Heart right ventricle (tissue), 16 donors: ENCODE measurements at regions not wholly inside any gene's neighbourhood (a gene's known extent, or its start where the extent isn't known, plus 50 kb on each side); places are given as distances from the start of the nearest gene placed in this dataset.

Experiments used
- ATAC-seq, 8 donors: fragments of 200-7000 bp; cut with Tn5 transposase; one replicate each; pipeline ENCODE4 v1.9.1; 2020; ENCODE audit warnings: mild to moderate bottlenecking in 8 of 8, moderate library complexity in 8 of 8, moderate number of reproducible peaks in 1 of 8
- DNase-seq, 2 donors: peaks; one replicate each; pipeline ENCODE4 v3.0.0-alpha.2; 2020
- H3K27ac ChIP-seq, 10 donors: fragments of 200-600 bp; sonication (generic) in 2 of 10; one replicate each; pipeline versions ENCODE4 v1.5.0 to v1.8.0; 2020 to 2022; ENCODE audit warnings: mild to moderate bottlenecking in 3 of 10
- H3K27me3 ChIP-seq, 7 donors: fragments of 200-600 bp; one replicate each; pipeline ENCODE4 v1.8.0; 2021 to 2022; ENCODE audit warnings: mild to moderate bottlenecking in 2 of 7
- H3K36me3 ChIP-seq, 9 donors: fragments of 200-600 bp; sonication (generic) in 1 of 9; one replicate each; pipeline versions ENCODE4 v1.5.0 to v1.8.0; 2020 to 2022; ENCODE audit warnings: mild to moderate bottlenecking in 2 of 9
- H3K4me1 ChIP-seq, 9 donors: fragments of 200-600 bp; sonication (generic) in 1 of 9; one replicate each; pipeline versions ENCODE4 v1.5.0 to v1.8.0; 2020 to 2022; ENCODE audit warnings: mild to moderate bottlenecking in 4 of 9
- H3K4me3 ChIP-seq, 10 donors: fragments of 200-600 bp; sonication (generic) in 2 of 10; one replicate each; pipeline versions ENCODE4 v1.5.0 to v1.8.0; 2020 to 2022; ENCODE audit warnings: mild to moderate bottlenecking in 7 of 10, moderate library complexity in 2 of 10
- H3K9me3 ChIP-seq, 11 donors: fragments of 200-600 bp in 10 of 11; sonication (generic) in 2 of 11; one replicate each; pipeline versions ENCODE4 v1.5.0 to v1.8.0; 2013 to 2022; ENCODE audit warnings: mild to moderate bottlenecking in 2 of 11, control low read depth in 1 of 11, moderate library complexity in 1 of 11
- WGBS, 2 donors: extraction: QIAGEN DNeasy Blood & Tissue Kit; methylation state at CpG; one replicate each; pipeline ENCODE4 v1.1.7; 2013; ENCODE audit warnings: inconsistent platforms in 1 of 2; 5-methylcytosine and 5-hydroxymethylcytosine counted together
- intact Hi-C, 10 donors: fragments of 100-400 bp; cut with DNase I; formaldehyde crosslinking; loops; one replicate each; pipeline versions ENCODE4 v1.11.1 to v1.14.2; 2022
- TF ChIP-seq, protein P1 (sequence below), 9 donors: fragments of 200-600 bp; sonication (generic) in 2 of 9; IDR thresholded peaks; one replicate each; pipeline versions ENCODE4 v1.5.0 to v1.8.0; 2021 to 2022; ENCODE audit warnings: antibody characterized with exemption in 9 of 9, mild to moderate bottlenecking in 5 of 9, moderate library complexity in 1 of 9
- donor health status: Arrhythmogenic right ventricular cardiomyopathy.
- donor health status: ischemic (EF 13 %, LVEDD 7.1; RV severe dilation, severe dysfunction).
- donor health status: healthy with polysubstance abuse.
- donor health status: DM: no; HTN: yes; CAD: no.
- donor health status: DM: no; HTN: no; CAD: no.
- donor health status: ischemic (EF 25% LVEDD 6.9; RV normal size, moderate dysfunction).
- donor health status: ischemic (EF 25% LVEDD 5.7; RV mildly dilated, moderate dysfunction).
- donor health status: healthy.
- donor health status: DM: yes; HTN: yes; CAD: no.
- donor health status: Ischemic cardiomyopathy.
- donor health status: ischemic (EF 35%, LVEDD 5.7; RV mildly dilated, moderate dysfunction).
- donor health status: nonischemic (EF 11% LVEDD 7.7; RV severe dilation, severe dysfunction).
- donor health status: DM: yes; HTN: yes; CAD: no.
- donor health status: PGD.
- donor health status: ischemic (EF 29% LVEDD 5.4; RV normal size, mild dysfunction).
- donor health status: nonischemic (EF 23%, LVEDD 6.1; RV moderate dilation, normal function).

DNA sequence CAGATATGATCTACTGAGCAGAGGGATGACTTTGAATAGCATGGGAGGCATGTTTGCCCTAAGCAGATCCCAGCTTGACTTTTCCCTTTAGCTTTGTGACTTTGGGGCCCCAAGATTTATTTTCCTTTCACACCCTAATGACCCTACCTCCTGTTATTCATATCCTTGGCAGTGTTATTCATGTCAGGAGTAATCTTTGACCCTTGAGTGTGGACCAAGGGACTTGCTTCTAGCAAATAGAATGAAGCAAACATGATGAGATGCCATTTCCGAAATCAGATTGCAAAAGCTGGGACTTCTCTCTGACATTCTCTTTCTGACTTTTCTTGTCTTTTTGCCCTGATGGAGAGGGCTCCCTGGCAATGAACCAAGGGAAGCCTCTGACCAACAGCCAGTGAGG lies 415.4 kb upstream of the PROK2 start:
- Histone ChIP-seq H3K4me1 (no peaks in the 10 kb centered on the region), H3K9me3 (peaks cover 0 to 13% (median 5%) of the 10 kb centered on the region in 11 donors), H3K36me3 (no peaks in the 10 kb centered on the region), H3K27me3 (peaks cover 0 to 11% (median 0%) of the 10 kb centered on the region in 7 donors), H3K27ac (no peak overlapping the region), H3K4me3 (no peak overlapping the region)
- 93 to 94% methylated on average over 1 of the region's 1 CpG for WGBS, 2 donors
- DNase-seq (no peak), ATAC-seq (no peak)
- intact Hi-C loops: no loop called here
- TF ChIP-seq, protein P1, sequence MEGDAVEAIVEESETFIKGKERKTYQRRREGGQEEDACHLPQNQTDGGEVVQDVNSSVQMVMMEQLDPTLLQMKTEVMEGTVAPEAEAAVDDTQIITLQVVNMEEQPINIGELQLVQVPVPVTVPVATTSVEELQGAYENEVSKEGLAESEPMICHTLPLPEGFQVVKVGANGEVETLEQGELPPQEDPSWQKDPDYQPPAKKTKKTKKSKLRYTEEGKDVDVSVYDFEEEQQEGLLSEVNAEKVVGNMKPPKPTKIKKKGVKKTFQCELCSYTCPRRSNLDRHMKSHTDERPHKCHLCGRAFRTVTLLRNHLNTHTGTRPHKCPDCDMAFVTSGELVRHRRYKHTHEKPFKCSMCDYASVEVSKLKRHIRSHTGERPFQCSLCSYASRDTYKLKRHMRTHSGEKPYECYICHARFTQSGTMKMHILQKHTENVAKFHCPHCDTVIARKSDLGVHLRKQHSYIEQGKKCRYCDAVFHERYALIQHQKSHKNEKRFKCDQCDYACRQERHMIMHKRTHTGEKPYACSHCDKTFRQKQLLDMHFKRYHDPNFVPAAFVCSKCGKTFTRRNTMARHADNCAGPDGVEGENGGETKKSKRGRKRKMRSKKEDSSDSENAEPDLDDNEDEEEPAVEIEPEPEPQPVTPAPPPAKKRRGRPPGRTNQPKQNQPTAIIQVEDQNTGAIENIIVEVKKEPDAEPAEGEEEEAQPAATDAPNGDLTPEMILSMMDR (IDR thresholded peaks at IDR 0.05): no peak

DNA sequence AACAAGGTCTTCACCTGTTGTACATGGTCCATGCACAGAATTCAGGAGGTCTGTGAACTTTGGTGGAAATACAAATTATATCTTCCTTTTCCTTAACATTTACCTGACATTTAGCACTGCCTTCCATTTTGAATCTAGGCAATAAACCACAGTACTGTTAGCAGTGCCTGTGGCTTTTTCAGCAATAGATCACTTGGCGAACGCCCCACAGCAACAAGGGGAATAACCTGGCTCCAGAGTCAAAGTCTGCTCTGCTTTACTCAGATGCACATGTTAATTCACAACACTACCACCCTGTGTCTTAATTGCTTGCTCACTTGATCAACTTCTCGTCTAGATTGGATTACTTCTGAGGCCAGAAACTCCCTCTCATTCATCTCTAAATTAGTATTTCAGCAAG lies 414.6 kb upstream of the PROK2 start:
- peaks cover 0 to 13% (median 5%) of the 10 kb centered on the region in 11 donors for H3K9me3 ChIP-seq
- intact Hi-C loops: no loop called here
- H3K4me1 ChIP-seq: no peaks in the 10 kb centered on the region
- no peaks in the 10 kb centered on the region for H3K36me3 ChIP-seq
- H3K4me3 ChIP-seq: no peak overlapping the region
- H3K27ac ChIP-seq: no peak overlapping the region
- TF ChIP-seq, protein P1 (IDR thresholded peaks at IDR 0.05): no peak
- peaks cover 0 to 11% (median 0%) of the 10 kb centered on the region in 7 donors for H3K27me3 ChIP-seq
- 92 to 94% methylated on average over 3 of the region's 3 CpGs for WGBS, 2 donors
- ATAC-seq (no peak), DNase-seq (no peak)

DNA sequence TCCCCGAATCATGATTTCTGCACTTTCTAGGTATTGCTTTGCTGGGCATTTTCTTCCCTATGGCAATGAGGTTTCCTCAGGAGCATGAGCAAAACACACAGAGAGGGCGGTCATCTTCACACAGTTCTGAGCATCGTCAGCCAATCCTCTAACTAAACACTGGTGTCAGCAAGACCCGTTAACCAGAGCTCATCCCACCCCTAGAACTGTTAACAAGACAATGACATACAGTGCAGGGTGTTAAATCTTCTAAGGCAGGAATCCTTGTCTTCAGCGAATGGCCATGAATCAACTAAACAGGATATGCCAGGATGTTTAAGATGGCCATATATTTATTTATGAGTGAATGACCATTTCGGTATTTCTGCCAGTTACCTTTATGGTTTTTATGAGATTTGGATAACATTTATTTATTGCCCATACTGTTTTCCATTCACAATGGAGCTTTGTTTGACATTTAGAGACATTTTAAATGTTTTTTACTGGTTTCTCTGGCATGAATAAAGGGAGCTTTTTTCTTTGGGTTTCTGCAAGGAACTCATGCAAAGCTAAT lies 411.5 kb upstream of the PROK2 start:
- TF ChIP-seq, protein P1 (IDR thresholded peaks at IDR 0.05): no peak
- DNase-seq (no peak), ATAC-seq (no peak)
- 88 to 91% methylated on average over 6 of the region's 6 CpGs for WGBS, 2 donors
- H3K27me3 ChIP-seq: peaks cover 0 to 2% (median 0%) of the 10 kb centered on the region in 7 donors
- H3K36me3 ChIP-seq: no peaks in the 10 kb centered on the region
- intact Hi-C loops: no loop called here
- no peaks in the 10 kb centered on the region for H3K4me1 ChIP-seq
- H3K4me3 ChIP-seq: no peak overlapping the region
- H3K9me3 ChIP-seq: peaks cover 0 to 27% (median 9%) of the 10 kb centered on the region in 11 donors
- no peak overlapping the region for H3K27ac ChIP-seq

DNA sequence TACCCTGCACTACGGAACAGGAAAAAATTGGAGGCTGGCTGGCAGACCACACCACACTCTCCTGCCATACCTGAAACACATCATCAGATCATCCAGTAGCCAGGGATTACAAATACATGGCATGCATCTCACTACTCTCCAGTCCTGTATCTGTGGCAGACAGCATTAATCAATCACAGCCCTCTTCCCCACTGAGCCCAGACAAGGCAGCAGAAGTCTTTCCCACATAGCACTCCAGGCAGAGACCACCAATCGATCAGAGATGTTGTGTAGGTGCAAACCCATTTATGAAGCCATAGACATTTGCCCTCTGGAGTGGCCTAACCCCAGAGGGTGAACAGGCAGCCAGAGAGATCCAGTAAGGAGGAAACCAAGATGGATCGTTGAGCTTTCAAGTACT lies 410.9 kb upstream of the PROK2 start:
- ATAC-seq (no peak), DNase-seq (no peak)
- Histone ChIP-seq H3K9me3 (peaks cover 0 to 26% (median 8%) of the 10 kb centered on the region in 11 donors), H3K36me3 (no peaks in the 10 kb centered on the region), H3K27me3 (no peaks in the 10 kb centered on the region), H3K4me3 (no peak overlapping the region), H3K4me1 (no peaks in the 10 kb centered on the region), H3K27ac (no peak overlapping the region)
- intact Hi-C loops: no loop called here
- TF ChIP-seq, protein P1 (IDR thresholded peaks at IDR 0.05): no peak
- WGBS, 2 donors: 89 to 99% methylated on average over 3 of the region's 3 CpGs
